PC-9 (cell line): ENCODE measurements at regions not wholly inside any gene's neighbourhood (a gene's known extent, or its start where the extent isn't known, plus 50 kb on each side); places are given as distances from the start of the nearest gene placed in this dataset.

Source experiments
- BruUV-seq: library from RNA; stranded (reverse); fragments of 400-500 nt; replicated peaks from 2 replicates; lab custom pipeline; 2021; lab: Mats Ljungman, UMichigan
- CTCF ChIA-PET: fragments of 300-600 bp; sonication (Branson Sonifier 250); formaldehyde crosslinking; loops from one replicate; lab custom pipeline; 2022; ENCODE audit warnings: antibody characterized with exemption; lab: Charles Lee
- POLR2A ChIA-PET: fragments of 300-600 bp; sonication (Branson Sonifier 250); formaldehyde crosslinking; loops from one replicate; lab custom pipeline; 2022; ENCODE audit warnings: antibody characterized with exemption; ENCODE audit not compliant: unreplicated experiment; lab: Charles Lee
- DNase-seq, 2 experiments: peaks; one replicate each; pipeline versions ENCODE4 v3.0.0 to v3.0.0-alpha.2; 2015 to 2022; ENCODE audit warnings: mixed read lengths in 1 of 2
- H2AFZ ChIP-seq: fragments of 200-600 bp; sonication (generic); 2 replicates; pipeline ENCODE4 v1.8.1; 2017; ENCODE audit warnings: antibody characterized with exemption
- H3F3A ChIP-seq: fragments of 200-600 bp; sonication (generic); 2 replicates; pipeline ENCODE4 v1.8.1; 2017; ENCODE audit warnings: antibody characterized with exemption, mild to moderate bottlenecking, low read depth; ENCODE audit not compliant: insufficient read depth
- H3K27ac ChIP-seq: fragments of 200-600 bp; sonication (generic); 2 replicates; pipeline ENCODE4 v1.6.1; 2016; ENCODE audit warnings: mixed run types
- H3K27me3 ChIP-seq: fragments of 200-600 bp; sonication (generic); 2 replicates; pipeline ENCODE4 v1.6.1; 2016; ENCODE audit warnings: low read depth, mixed run types; ENCODE audit not compliant: insufficient read depth
- H3K36me3 ChIP-seq: fragments of 200-600 bp; sonication (generic); 2 replicates; pipeline ENCODE4 v1.6.1; 2016; ENCODE audit warnings: low read depth, mixed run types
- H3K4me1 ChIP-seq: fragments of 200-600 bp; sonication (generic); replicated peaks from 2 replicates; pipeline ENCODE4 v1.6.1; 2016; ENCODE audit warnings: mixed run types; ENCODE audit not compliant: insufficient read depth
- H3K4me2 ChIP-seq: fragments of 200-600 bp; sonication (generic); 2 replicates; pipeline ENCODE4 v1.6.1; 2017; ENCODE audit warnings: mixed run types
- H3K4me3 ChIP-seq: fragments of 200-600 bp; sonication (generic); 2 replicates; pipeline ENCODE4 v1.6.1; 2016; ENCODE audit warnings: mixed run types
- H3K79me2 ChIP-seq: fragments of 200-600 bp; sonication (generic); 2 replicates; pipeline ENCODE4 v1.6.1; 2017; ENCODE audit warnings: low read depth, mixed run types
- H3K9me2 ChIP-seq: fragments of 200-600 bp; sonication (generic); 2 replicates; pipeline ENCODE4 v1.8.1; 2017; ENCODE audit warnings: mild to moderate bottlenecking; ENCODE audit not compliant: insufficient read depth
- H3K9me3 ChIP-seq: fragments of 200-600 bp; sonication (generic); 2 replicates; pipeline ENCODE4 v1.8.1; 2016; ENCODE audit warnings: low read depth; ENCODE audit not compliant: insufficient read depth
- H4K20me1 ChIP-seq: fragments of 200-600 bp; sonication (generic); 2 replicates; pipeline ENCODE4 v1.8.1; 2017; ENCODE audit not compliant: insufficient read depth
- EZH2 ChIP-seq: fragments of 200-600 bp; sonication (generic); IDR thresholded peaks from 2 replicates; pipeline ENCODE4 v1.8.0; 2017; ENCODE audit warnings: antibody characterized with exemption, low read depth
- intact Hi-C: fragments of 100-400 bp; cut with micrococcal nuclease; formaldehyde crosslinking; loops from one replicate; pipeline ENCODE4 v1.10.0; 2022; ENCODE audit not compliant: unreplicated experiment
- TF ChIP-seq, protein P1 (sequence below): fragments of 200-600 bp; sonication (generic); conservative IDR thresholded peaks from 2 replicates; pipeline ENCODE4 v1.6.1; 2017; ENCODE audit warnings: mixed run types, antibody characterized with exemption, mild to moderate bottlenecking, moderate library complexity

DNA sequence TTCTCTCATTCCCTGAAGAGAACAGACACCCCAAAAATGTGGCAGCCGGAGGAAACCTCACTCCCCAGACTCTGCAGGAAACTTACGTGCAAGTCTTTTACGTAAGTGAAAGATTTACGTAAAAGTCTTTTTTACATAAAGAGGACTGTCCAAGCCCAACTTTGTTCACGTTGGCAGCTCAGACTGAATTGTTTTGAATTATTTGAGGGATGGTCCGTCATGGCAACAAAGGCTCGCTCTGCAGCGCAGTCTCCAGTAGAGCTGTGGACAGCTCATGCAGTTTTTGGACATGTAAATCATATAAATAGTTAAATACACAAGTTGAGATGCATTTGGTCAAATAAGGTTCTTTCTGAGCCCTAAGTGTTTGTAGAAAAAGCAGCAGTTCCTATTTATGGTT, 394.8 kb downstream of the QKI start:
- no peak for TF ChIP-seq EZH2
- TF ChIP-seq, protein P1, sequence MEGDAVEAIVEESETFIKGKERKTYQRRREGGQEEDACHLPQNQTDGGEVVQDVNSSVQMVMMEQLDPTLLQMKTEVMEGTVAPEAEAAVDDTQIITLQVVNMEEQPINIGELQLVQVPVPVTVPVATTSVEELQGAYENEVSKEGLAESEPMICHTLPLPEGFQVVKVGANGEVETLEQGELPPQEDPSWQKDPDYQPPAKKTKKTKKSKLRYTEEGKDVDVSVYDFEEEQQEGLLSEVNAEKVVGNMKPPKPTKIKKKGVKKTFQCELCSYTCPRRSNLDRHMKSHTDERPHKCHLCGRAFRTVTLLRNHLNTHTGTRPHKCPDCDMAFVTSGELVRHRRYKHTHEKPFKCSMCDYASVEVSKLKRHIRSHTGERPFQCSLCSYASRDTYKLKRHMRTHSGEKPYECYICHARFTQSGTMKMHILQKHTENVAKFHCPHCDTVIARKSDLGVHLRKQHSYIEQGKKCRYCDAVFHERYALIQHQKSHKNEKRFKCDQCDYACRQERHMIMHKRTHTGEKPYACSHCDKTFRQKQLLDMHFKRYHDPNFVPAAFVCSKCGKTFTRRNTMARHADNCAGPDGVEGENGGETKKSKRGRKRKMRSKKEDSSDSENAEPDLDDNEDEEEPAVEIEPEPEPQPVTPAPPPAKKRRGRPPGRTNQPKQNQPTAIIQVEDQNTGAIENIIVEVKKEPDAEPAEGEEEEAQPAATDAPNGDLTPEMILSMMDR = no peak
- H3K9me2 ChIP-seq = no peaks in the 10 kb centered on the region
- H2AFZ ChIP-seq = no peak overlapping the region
- no peak for DNase-seq
- no peaks in the 10 kb centered on the region for H3K4me1 ChIP-seq
- no peaks in the 10 kb centered on the region for H3K79me2 ChIP-seq
- H3K4me2 ChIP-seq = no peak overlapping the region
- no peaks in the 10 kb centered on the region for H3K36me3 ChIP-seq
- H3K9me3 ChIP-seq = no peaks in the 10 kb centered on the region
- H3K27me3 ChIP-seq = peaks cover 56% of the 10 kb centered on the region
- H3K4me3 ChIP-seq = no peak overlapping the region
- no peak overlapping the region for H3K27ac ChIP-seq
- no peaks in the 10 kb centered on the region for H4K20me1 ChIP-seq
- no peaks in the 10 kb centered on the region for H3F3A ChIP-seq
- no TSS peak for BruUV-seq
- intact Hi-C loops = no loop called here
- ChIA-PET POLR2A (no interaction called here), CTCF (no interaction called here)

- no peaks in the 10 kb centered on the region for H3K4me1 ChIP-seq
- H3K9me2 ChIP-seq = no peaks in the 10 kb centered on the region
- ChIA-PET CTCF (no interaction called here), POLR2A (no interaction called here)
- DNase-seq = no peak
- H2AFZ ChIP-seq = no peak overlapping the region
- BruUV-seq = no TSS peak
- no peaks in the 10 kb centered on the region for H3F3A ChIP-seq
- intact Hi-C loops = no loop called here
- no peaks in the 10 kb centered on the region for H3K9me3 ChIP-seq
- H3K4me3 ChIP-seq = no peak overlapping the region
- H3K36me3 ChIP-seq = no peaks in the 10 kb centered on the region
- H3K4me2 ChIP-seq = no peak overlapping the region
- H3K79me2 ChIP-seq = no peaks in the 10 kb centered on the region
- H3K27me3 ChIP-seq = peaks cover 52% of the 10 kb centered on the region
- H4K20me1 ChIP-seq = no peaks in the 10 kb centered on the region
- TF ChIP-seq, protein P1 = no peak
- TF ChIP-seq EZH2 = no peak
- H3K27ac ChIP-seq = no peak overlapping the region
These were observed 394.4 kb downstream of the QKI start for GRCh38 chr6:163808871-163809270.

DNA sequence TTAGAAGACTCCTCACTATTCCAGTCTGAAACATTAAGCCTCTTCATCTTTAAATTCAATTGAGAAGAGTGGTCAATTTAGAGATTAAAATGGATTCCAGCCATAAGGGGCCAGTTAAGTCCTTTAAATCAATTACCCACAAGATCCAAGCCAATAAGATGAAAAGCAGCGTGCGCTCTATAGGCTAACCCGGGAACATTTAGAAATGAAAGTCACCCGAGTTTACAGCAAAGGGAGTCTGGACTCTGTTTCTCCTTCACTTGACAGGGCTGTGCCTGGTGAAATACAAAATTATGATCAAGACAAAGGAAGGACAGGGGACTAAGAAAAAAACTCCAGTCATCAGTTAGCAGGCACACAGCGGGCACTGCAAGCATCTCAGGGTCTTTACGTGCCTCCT, 393.7 kb downstream of the QKI start:
- Histone ChIP-seq H3F3A (no peaks in the 10 kb centered on the region), H3K36me3 (no peaks in the 10 kb centered on the region), H3K4me1 (no peaks in the 10 kb centered on the region), H2AFZ (no peak overlapping the region), H3K27ac (no peak overlapping the region), H3K4me3 (no peak overlapping the region), H3K27me3 (peaks cover 52% of the 10 kb centered on the region), H3K9me3 (no peaks in the 10 kb centered on the region), H4K20me1 (no peaks in the 10 kb centered on the region), H3K4me2 (no peak overlapping the region), H3K9me2 (no peaks in the 10 kb centered on the region), H3K79me2 (no peaks in the 10 kb centered on the region)
- CTCF ChIA-PET = no interaction called here
- no peak for TF ChIP-seq EZH2
- TF ChIP-seq, protein P1 = no peak
- no peak for DNase-seq
- POLR2A ChIA-PET = no interaction called here
- intact Hi-C loops = no loop called here
- no TSS peak for BruUV-seq
